ENCODE measurements at regions not wholly inside any gene's neighbourhood (a gene's known extent, or its start where the extent isn't known, plus 50 kb on each side); places are given as distances from the start of the nearest gene placed in this dataset.

GRCh38 chr12:38141861-38142260 lies 174.7 kb upstream of the ALG10B start:
- TF ChIP-seq CTCF (IDR thresholded peaks at IDR 0.05) (no peak), ZFX (IDR thresholded peaks at IDR 0.05; ENCODE audit: borderline replicate concordance) (no peak)

Measured in 22Rv1 (cell line).